ENCODE measurements at regions not wholly inside any gene's neighbourhood (a gene's known extent, or its start where the extent isn't known, plus 50 kb on each side); places are given as distances from the start of the nearest gene placed in this dataset.

DNA sequence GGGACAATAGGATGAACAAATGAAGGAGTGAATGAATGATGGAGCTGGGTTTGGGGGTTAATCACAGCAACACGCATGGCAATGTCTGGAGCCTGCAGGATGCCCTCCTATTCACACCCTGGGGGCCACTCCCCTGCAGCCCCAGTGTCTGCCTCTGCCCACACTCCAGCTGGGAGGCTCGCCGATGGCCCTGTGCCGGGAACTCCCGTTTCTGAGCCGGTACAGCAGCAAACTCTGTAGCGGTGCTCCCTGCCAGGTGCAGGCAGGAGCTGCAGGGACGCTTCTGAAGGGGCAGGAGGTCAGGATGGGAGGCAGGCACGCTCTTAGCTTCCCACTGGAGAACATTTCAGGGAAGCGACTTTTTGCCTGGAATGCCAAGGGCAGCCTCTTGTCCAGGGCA lies 55.4 kb upstream of the NCOR2 start:
- TF ChIP-seq EZH2 (IDR thresholded peaks at IDR 0.05) (no peak), POLR2AphosphoS5 (IDR thresholded peaks at IDR 0.05; ENCODE audit: borderline replicate concordance, low read depth, low read length) (no peak), FOXP2 (optimal IDR thresholded peaks at IDR 0.05; ENCODE audit: control extremely low read depth, extremely low read length, insufficient read depth) (no peak)

Data from SK-N-MC (cell line).